Esophagus muscularis mucosa (tissue), 4 donors: ENCODE measurements at regions not wholly inside any gene's neighbourhood (a gene's known extent, or its start where the extent isn't known, plus 50 kb on each side); places are given as distances from the start of the nearest gene placed in this dataset.

Source experiments
- DNase-seq: peaks from one replicate; pipeline ENCODE4 v3.0.0-alpha.2; 2017; ENCODE audit errors: extremely low spot score
- H3K27ac ChIP-seq, 4 donors: fragments of 200-600 bp; sonication (generic); replicated peaks in 1 of 4; 1 replicate in 3 of 4; 2 replicates in 1 of 4; pipeline ENCODE4 v1.5.1; 2016 to 2019; ENCODE audit warnings: mild to moderate bottlenecking in 1 of 4
- H3K27me3 ChIP-seq, 4 donors: fragments of 200-600 bp; sonication (generic); one replicate each; pipeline versions ENCODE4 v1.5.1 to v1.6.0; 2016 to 2019
- H3K36me3 ChIP-seq, 4 donors: fragments of 200-600 bp; sonication (generic); one replicate each; pipeline ENCODE4 v1.5.1; 2016 to 2019
- H3K4me1 ChIP-seq, 4 donors: fragments of 200-600 bp; sonication (generic); one replicate each; pipeline ENCODE4 v1.5.1; 2016 to 2019
- H3K4me3 ChIP-seq, 4 donors: fragments of 200-600 bp; sonication (generic); 1 replicate in 2 of 4; 2 replicates in 2 of 4; pipeline ENCODE4 v1.5.1; 2016 to 2019; ENCODE audit warnings: mild to moderate bottlenecking in 4 of 4, moderate library complexity in 1 of 4
- H3K9me3 ChIP-seq, 4 donors: fragments of 200-600 bp; sonication (generic); 1 replicate in 3 of 4; 2 replicates in 1 of 4; pipeline ENCODE4 v1.5.1; 2016 to 2019
- CTCF ChIP-seq, 3 experiments: fragments of 200-600 bp in 2 of 3; fragments of 450-650 bp in 1 of 3; sonication (generic) in 2 of 3; IDR thresholded peaks; one replicate each; pipeline ENCODE4 v1.5.1; 2017 to 2019; ENCODE audit warnings: antibody characterized with exemption in 3 of 3, mild to moderate bottlenecking in 2 of 3, moderate library complexity in 1 of 3
- EP300 ChIP-seq: sonication (generic); formaldehyde crosslinking; IDR thresholded peaks from one replicate; pipeline ENCODE4 v1.6.1; 2017; ENCODE audit warnings: antibody characterized with exemption
- POLR2A ChIP-seq: fragments of 450-650 bp; IDR thresholded peaks from one replicate; pipeline ENCODE4 v1.6.1; 2017; ENCODE audit warnings: antibody characterized with exemption, moderate library complexity, mild to moderate bottlenecking, low read depth
- POLR2AphosphoS5 ChIP-seq, 2 donors: sonication (generic); formaldehyde crosslinking; IDR thresholded peaks; one replicate each; pipeline ENCODE4 v1.6.1; 2017; ENCODE audit warnings: antibody characterized with exemption in 2 of 2
- WGBS: methylation state at CpG from one replicate; pipeline ENCODE4 v1.1.5; 2018; 5-methylcytosine and 5-hydroxymethylcytosine counted together
- intact Hi-C: fragments of 100-400 bp; cut with DNase I; formaldehyde crosslinking; loops from one replicate; pipeline ENCODE4 v1.15.1; 2023

DNA sequence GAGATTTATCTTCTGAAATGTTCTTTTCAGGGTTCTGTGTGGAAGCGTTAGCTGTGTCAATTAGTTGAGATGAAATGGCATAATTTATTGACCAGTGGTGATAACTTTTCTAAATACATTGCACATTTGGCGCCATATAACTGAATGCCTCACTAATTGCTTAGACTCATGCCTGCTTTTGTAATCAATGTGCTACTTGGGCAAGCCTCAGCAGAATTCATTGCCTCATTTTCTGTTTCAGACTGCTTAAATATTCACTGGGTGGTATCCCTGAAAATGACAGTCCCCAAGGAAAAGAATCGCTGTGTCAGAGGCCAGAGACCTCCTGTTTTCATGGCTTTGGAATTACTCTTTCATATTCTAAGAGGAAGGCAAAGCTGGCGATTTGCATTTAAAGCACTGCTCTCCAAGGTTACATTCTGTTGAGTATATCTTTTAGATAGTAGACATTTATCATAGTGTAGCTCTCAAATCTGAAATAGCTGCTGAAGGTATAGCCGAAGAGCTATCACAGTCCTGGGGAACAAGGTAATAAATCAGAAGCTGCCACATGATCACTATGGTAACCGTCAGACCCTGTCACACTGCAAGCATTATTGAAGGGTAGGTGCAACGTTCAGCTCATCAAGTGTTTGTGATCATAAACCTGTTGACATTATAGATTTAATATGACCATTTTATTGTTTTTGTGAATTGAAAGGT, 297.3 kb upstream of the E2F7 start:
- WGBS: 77% methylated on average over 7 of the region's 7 CpGs
- TF ChIP-seq POLR2A: no peak
- no peak for TF ChIP-seq CTCF (IDR thresholded peaks at IDR 0.05)
- no peak for TF ChIP-seq EP300
- intact Hi-C loops: no loop called here
- no peak overlapping the region for H3K4me3 ChIP-seq
- H3K4me1 ChIP-seq: no peaks in the 10 kb centered on the region
- H3K27ac ChIP-seq: no peak overlapping the region
- DNase-seq: no peak
- H3K36me3 ChIP-seq: no peaks in the 10 kb centered on the region
- H3K27me3 ChIP-seq: no peaks in the 10 kb centered on the region
- H3K9me3 ChIP-seq: no peaks in the 10 kb centered on the region

- TF ChIP-seq POLR2AphosphoS5 (IDR thresholded peaks at IDR 0.05) (no peak), POLR2A (no peak)
- Histone ChIP-seq H3K27ac (no peak overlapping the region), H3K4me3 (no peak overlapping the region), H3K4me1 (no peaks in the 10 kb centered on the region), H3K36me3 (no peaks in the 10 kb centered on the region), H3K9me3 (no peaks in the 10 kb centered on the region), H3K27me3 (no peaks in the 10 kb centered on the region)
- intact Hi-C loops: no loop called here
- no peak for DNase-seq
- 89% methylated on average over 6 of the region's 6 CpGs for WGBS
These were observed 292.3 kb upstream of the E2F7 start for GRCh38 chr12:77357655-77358054.

DNA sequence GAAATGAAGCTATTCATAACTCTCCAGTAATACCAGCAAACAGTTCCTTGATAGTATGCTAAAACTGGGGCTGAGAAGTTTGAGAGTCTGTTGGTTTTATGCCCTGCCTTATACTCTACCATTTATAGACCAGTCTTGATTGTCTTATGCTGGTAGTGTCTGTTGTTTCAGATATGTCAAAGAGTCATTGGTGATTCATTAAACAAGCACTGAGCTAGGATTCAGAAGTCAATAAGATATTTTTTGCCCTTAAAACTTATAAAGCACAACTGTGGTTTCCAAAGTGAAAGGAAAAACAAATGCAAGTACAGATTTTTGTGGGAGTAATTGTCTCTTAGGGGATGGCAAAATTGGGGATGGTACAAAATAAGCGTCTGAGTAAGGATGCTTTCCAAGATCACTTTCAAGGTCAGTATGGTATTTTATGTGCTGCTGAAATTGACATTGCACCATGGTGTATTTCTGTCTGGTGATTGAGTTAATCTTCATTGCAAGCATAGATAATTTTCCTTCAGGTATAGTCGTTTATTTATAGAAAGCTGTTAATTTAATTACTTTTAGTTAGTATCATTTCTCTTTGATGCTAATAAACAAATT, 289.5 kb upstream of the E2F7 start:
- intact Hi-C loops: no loop called here
- 84% methylated on average over 2 of the region's 2 CpGs for WGBS

DNA sequence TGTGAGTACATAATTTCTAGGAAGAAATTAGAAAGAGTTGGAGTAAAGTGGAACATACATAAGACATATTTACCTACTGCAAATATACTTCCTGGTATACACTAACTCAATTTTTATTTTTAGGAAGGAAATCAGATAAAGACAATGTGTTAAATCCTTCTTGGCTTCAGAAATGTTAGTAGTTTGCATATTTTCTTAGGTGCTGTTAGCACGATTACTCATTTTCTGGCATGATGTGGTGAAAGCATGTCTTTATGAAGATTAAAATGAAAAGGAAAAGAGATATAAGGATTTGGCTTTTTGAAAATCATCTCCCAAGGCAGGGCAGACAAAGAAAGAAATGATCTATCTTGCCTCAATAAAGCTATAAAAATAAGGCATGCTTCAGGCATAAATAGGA, 287.6 kb upstream of the E2F7 start:
- H3K27me3 ChIP-seq: no peaks in the 10 kb centered on the region
- H3K4me3 ChIP-seq: no peak overlapping the region
- H3K9me3 ChIP-seq: no peaks in the 10 kb centered on the region
- no peak for DNase-seq
- intact Hi-C loops: no loop called here
- H3K4me1 ChIP-seq: no peaks in the 10 kb centered on the region
- H3K36me3 ChIP-seq: no peaks in the 10 kb centered on the region
- WGBS: 56% methylated on average over 1 of the region's 1 CpG
- H3K27ac ChIP-seq: no peak overlapping the region
- TF ChIP-seq CTCF (IDR thresholded peaks at IDR 0.05) (no peak), POLR2A (no peak), POLR2AphosphoS5 (IDR thresholded peaks at IDR 0.05) (no peak), EP300 (no peak)

More for the DNA sequence above, 289.5 kb upstream of the E2F7 start:
- H3K4me3 ChIP-seq: no peak overlapping the region
- H3K27me3 ChIP-seq: no peaks in the 10 kb centered on the region
- H3K9me3 ChIP-seq: no peaks in the 10 kb centered on the region
- H3K36me3 ChIP-seq: no peaks in the 10 kb centered on the region
- H3K4me1 ChIP-seq: no peaks in the 10 kb centered on the region
- H3K27ac ChIP-seq: no peak overlapping the region
- DNase-seq: no peak
- TF ChIP-seq CTCF (IDR thresholded peaks at IDR 0.05): no peak
- TF ChIP-seq POLR2A: no peak
- no peak for TF ChIP-seq POLR2AphosphoS5 (IDR thresholded peaks at IDR 0.05)
- TF ChIP-seq EP300: no peak

- Histone ChIP-seq H3K36me3 (no peaks in the 10 kb centered on the region), H3K27ac (no peak overlapping the region), H3K4me3 (no peak overlapping the region), H3K27me3 (no peaks in the 10 kb centered on the region), H3K4me1 (no peaks in the 10 kb centered on the region), H3K9me3 (no peaks in the 10 kb centered on the region)
- no peak for DNase-seq
- intact Hi-C loops: no loop called here
- TF ChIP-seq POLR2A: no peak
- no peak for TF ChIP-seq EP300
- TF ChIP-seq POLR2AphosphoS5 (IDR thresholded peaks at IDR 0.05): no peak
These were observed 286.5 kb upstream of the E2F7 start for GRCh38 chr12:77351860-77352259.
